ENCODE measurements at regions not wholly inside any gene's neighbourhood (a gene's known extent, or its start where the extent isn't known, plus 50 kb on each side); places are given as distances from the start of the nearest gene placed in this dataset.
"Not testable (repeated sequence)": the region's sequence is repeated elsewhere in the genome, so short reads cannot be mapped to it uniquely, and the experiment has no call there.

DNA sequence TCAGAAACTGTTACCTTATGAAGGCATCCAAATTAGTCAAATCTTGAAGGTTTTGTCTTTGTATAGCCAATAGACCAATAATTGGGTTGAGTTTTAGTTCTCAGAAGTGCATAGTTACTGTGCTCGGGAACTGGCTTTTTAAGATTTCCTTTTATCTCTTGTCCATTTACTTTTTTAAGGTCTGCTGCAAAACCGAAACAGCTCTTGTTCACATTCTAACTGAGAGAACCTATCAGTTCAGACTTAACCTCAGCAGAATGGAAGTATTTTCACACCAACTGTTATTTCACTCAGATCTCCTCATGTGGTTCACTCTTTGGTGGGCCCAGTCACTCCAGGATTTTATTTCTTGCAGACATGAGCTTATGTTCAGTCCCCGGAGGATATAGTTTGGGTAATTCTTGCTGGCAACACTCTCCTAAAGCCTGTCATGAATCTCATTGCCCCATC, 55.5 kb downstream of the TPBG start:
- DNase-seq (ENCODE audit: low read depth), result no peak

DNA sequence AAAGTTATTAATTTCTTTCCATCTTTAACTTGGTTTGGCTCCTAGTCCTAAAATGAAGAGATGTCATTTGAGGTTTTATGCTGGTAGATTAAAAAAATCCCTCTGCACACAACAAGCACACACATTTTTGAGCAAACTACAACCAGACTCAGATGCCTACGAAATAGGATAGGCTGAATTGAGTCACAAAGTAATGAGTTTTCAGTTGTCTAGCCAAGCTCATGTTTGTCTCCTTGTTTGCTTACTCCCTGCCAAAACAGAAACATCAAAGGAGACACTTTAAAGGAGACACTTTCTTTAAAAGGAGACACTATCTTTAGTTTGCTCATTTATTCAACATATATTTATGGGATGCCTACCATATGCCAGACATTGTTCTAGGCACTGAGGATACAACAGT, 56.2 kb downstream of the TPBG start:
- no peak for DNase-seq (ENCODE audit: low read depth)

DNA sequence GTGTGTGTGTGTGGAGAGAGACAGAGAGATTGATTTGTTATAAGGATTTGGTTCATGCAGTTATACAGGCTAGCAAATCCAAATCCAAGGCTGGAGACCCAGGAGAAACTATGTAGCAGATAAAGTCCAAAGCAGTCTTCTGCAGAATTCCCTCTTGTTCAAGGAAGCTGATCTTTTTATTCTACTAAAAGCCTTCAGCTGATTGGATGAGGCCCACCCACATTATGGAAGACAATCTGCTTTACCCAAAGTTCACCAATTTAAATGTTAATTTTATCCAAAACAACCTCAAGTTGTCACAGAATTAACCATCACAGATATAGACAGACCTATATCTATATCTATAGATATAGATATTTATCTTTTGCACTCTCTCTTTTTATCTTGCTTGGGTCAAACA, 67.0 kb downstream of the TPBG start:
- DNase-seq (ENCODE audit: low read depth), result no peak

DNA sequence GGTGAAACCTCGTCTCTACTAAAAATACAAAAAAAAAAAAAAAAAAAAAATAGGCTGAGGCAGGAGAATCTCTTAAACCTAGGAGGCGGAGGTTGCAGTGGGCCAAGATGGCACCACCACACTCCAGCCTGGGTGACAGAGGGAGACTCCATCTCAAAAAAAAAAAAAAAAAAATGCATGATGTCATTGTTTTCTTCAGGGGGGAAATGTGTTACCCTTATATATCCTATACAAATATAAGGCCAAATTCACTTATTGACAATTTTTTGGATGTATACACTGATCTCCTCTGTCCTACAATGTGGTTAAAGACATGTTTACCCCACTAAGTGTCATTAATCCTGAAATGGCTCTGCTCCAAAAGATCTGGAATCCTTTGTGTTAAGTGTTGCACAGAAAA, 73.1 kb downstream of the TPBG start:
- no peak for DNase-seq (ENCODE audit: low read depth)

- DNase-seq (ENCODE audit: low read depth), result no peak
These were observed 74.1 kb downstream of the TPBG start for GRCh38 chr6:82437701-82438100.

GRCh38 chr6:82441047-82441855, 77.6 kb downstream of the TPBG start:
- DNase-seq (ENCODE audit: low read depth), result no peak

DNA sequence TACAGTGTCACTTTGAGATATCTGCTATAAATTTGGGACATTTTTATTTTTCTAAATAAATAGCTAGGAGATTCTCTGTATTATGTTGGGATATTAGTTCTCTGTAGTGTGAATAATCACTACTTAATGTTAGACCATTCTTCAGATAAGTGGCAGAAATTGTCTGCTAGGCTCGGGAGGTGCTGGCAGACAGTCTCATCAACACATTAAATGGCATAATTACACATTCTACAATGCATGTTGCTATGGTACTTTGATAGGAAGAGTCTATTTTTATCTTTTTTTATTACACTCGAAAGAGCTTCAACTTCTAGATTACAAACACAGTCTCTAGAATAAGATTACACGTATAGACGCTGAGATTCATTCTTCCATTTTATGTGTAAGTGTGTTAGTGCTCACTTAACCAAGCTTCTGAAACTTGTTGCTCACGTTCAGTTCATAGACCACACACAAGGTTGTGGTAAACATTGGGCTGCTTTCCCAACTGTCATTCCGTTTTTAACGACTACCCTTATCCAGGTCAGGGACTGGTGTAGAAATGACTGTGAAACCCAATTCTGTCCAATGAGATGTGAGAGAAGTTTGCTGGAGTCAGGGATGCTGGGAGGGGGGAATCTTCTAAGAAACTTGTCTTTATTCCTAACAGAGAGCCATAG, 78.6 kb downstream of the TPBG start:
- DNase-seq (ENCODE audit: low read depth), result no peak

- no peak for DNase-seq (ENCODE audit: low read depth)
These were observed 94.5 kb downstream of the TPBG start for GRCh38 chr6:82458147-82458546.

DNA sequence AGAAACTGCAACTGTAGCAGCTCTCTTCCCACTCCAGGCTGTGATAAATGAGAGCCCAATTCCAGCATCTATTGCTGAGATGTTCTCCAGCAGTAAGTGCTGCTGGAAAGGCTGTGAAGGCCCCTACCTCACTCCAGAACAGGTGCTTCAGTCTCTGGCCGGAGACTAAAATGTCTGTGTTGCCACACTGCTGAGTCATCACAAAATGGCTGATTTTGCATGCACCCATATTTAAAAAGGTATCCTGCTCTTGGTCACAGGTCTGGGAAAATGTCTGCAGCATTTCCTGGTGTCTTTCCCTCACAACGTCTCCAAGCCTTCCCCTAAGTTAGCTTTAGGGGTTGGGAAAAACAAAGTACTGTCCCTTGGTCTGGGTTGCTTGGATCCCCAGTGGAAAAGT, 95.1 kb downstream of the TPBG start:
- DNase-seq (ENCODE audit: low read depth), result no peak

DNA sequence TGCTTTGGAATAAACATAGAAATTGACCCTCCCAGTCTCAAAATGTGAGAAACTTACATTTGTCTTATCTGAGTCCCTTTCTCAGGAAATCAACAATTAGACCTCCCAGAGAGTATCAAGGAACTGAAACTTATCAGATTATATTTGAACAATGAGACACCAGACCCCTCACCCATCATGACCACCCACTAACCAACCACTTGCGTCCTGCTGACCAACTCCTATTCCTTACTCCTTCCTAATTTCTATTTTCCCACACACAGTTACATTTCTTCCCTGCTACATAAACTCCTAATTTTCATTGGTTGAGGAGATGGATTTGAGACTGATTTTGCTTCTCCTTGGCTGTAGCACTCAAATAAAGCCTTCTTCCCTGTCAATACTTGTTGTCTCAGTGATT, 97.9 kb downstream of the TPBG start:
- no peak for DNase-seq (ENCODE audit: low read depth)

DNA sequence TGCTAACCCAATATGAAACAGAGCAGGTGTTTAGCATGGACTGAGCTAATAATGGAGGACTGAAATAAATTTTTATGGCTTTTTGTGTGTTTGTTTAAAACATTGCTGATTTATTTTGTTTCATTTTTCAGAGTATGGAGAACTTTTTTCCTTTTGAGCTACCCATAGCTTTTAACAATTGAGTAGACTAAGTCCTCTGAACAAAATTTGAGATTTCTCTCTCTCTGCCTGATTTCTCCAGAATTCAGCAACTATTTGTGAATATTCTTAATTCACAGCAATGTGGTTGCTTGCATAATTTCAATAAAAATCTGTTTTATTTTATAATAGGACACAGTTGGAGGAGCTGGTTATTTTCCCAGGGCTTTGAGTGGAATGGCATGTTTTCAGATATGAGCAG, 103.7 kb downstream of the TPBG start:
- no peak for DNase-seq (ENCODE audit: low read depth)

DNA sequence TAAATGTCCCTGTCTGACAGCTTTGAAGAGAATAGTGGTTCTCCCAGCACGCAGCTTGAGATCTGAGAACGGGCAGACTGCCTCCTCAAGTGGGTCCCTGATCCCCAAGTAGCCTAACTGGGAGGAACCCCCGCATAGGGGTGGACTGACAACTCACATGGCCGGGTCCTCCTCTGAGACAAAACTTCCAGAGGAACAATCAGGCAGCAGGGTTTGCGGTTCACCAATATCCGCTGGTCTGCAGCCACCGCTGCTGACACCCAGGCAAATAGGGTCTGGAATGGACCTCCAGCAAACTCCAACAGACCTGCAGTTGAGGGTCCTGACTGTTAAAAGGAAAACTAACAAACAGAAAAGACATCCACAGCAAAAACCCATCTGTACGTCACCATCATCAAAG, 106.5 kb downstream of the TPBG start:
- DNase-seq (ENCODE audit: low read depth), result not testable (repeated sequence)

- not testable (repeated sequence) for DNase-seq (ENCODE audit: low read depth)
These were observed 111.5 kb downstream of the TPBG start for GRCh38 chr6:82475106-82475505.

GRCh38 chr6:82484001-82484400, 120.4 kb downstream of the TPBG start:
- DNase-seq (ENCODE audit: low read depth), result no peak

DNA sequence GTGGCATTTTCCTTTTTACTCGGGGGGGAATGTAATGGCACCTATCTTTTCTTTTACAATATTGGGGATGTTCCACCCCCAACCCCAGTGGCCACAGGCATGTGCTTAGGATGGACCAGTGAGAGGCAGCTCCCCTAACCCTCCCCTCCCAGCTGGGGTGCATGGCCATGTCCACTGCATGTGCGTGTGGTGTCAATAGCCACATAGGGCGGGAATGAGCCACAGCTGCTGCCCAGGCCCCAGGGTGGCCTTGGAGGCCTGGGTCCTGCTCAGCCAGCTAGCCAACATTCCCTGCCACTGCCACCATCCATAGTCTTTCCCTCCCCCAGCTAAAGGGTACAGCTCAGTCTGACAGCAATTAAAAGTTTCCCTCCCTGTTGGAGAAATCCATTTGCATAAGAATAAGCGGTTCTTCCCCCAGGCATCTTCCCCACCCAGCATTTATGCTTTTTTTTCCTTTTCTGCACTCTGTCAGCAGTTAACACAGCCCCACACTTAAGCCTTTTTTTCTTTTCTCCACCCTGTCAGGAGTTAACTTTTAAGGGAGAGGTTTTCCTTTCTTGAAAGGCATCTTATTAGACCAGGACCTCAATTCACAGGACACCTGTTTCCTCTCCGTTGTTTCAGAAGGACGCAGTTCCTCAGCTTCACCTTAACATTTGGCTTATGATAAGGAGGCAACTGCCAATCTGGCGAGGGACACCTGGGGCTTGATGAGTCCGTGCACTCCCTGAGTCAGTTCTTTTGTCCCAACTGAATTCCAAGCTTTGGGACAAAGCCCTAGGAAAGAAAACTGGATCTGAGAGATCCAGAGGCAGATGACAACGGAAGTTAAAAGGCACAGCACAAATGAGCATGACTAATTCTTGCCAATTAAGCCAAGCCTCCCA, 121.4 kb downstream of the TPBG start:
- DNase-seq (ENCODE audit: low read depth), result no peak

- no peak for DNase-seq (ENCODE audit: low read depth)
These were observed 124.3 kb downstream of the TPBG start for GRCh38 chr6:82487895-82488294.

DNA sequence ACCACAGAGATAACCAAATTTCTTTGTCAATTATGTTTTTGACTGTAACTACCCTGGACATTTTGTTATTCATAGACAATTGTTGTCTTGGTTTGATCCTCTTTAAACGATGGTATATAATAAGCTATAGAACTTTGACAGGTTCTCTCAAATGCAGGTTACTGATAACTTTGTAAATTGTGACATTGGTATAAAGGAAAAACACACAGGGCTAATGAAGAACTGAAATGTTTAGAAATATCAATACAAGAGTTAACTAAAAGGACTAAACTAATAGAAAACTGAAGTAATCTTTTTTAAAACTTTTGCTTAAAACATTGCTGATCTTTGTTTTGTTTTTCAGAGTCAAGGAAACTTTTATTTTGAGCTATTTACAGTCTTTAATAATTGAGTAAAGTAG, 124.8 kb downstream of the TPBG start:
- DNase-seq (ENCODE audit: low read depth), result no peak

DNA sequence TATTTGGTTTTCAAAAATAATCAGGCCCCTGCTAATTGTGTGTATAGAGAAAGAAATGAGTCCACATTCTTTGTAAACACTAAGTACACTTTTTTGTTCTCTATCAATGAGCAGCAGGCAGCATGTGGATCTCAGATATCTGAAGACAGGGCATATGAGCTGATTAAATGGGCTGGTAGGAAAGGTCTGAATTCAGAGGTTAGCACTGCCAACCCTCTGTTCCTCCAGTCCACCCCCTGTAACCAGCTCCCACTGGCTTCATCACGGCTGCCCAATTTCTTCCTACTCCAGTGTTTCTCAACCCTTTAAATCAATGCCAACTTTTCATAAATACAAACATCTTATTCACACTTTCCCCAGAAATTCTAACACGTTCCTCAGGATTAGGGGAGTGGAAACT, 128.5 kb downstream of the TPBG start:
- no peak for DNase-seq (ENCODE audit: low read depth)

DNA sequence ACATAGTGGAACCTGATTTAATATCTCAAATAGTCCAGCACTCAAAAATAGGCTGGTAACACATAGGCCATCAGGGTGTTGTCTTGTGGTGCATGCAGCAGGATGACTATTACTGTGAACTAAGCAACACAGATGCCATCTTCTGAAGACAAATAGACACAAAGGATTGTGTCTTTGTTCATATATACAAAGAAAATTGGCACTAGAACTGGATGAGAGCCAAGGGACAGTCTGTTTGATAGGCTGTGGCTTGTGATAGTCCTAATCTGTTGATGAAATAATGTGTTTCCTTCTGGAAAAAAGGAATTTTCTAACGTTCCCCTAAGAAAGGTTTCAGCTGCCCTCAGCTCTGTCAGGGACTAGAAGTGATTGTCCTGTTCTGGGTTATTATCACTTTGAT, 129.8 kb downstream of the TPBG start:
- no peak for DNase-seq (ENCODE audit: low read depth)

DNA sequence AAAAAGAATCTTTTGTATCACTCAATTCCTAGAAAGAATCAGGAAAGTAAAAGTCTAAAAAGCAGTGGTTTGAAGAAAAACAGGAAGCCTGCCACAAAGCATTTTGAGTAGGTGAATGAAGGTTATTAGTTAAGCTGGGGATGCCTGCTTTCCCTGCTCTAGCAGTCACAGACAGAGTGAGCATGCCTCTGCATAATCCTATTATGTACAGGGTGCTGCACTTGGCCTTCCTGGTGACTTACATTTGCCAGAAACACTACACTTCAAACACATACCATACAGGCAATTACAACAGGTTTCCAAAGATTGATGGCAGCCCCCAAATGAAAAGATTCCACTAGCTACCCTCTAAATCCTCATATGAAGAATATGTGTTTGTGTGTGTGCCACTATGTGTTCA, 130.8 kb downstream of the TPBG start:
- no peak for DNase-seq (ENCODE audit: low read depth)

DNA sequence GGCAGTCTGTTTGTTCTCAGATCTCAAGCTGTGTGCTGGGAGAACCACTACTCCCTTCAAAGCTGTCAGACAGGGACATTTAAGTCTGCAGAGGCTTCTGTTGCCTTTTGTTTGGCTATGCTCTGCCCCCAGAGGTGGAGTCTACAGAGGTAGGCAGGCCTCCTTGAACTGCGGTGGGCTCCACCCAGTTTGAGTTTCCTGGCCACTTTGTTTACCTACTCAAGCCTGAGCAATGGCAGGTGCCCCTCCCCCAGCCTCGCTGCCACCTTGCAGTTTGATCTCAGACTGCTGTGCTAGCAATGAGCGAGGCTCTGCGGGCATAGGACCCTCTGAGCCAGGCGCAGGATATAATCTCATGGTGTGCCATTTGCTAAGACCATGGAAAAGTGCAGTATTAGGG, 138.3 kb downstream of the TPBG start:
- DNase-seq (ENCODE audit: low read depth), result not testable (repeated sequence)

DNA sequence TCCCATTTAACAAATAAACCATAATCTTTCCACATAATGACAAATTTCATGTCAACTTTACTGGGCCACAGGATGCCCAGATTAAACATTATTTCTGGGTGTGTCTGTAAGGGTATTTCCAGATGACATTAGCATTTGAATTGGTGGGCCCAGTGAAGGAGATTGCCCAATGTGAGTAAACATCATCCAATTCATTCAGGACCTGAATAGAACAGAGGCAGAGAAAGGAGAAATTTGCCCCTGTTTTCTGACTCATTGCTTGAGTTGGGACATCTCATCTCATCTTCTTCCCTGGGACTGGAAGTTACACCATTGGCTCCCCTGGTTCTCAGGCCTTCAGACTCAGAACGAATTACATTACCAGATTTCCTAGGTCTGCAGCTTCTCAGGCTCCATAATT, 142.9 kb downstream of the TPBG start:
- DNase-seq (ENCODE audit: low read depth), result no peak

GRCh38 chr6:82507112-82507511, 143.5 kb downstream of the TPBG start:
- no peak for DNase-seq (ENCODE audit: low read depth)

Measured in GM04504 (cell line).